Left colon (tissue), 2 donors: ENCODE measurements at regions not wholly inside any gene's neighbourhood (a gene's known extent, or its start where the extent isn't known, plus 50 kb on each side); places are given as distances from the start of the nearest gene placed in this dataset.

ENCODE experiments used
- ATAC-seq: fragments of 200-7000 bp; cut with Tn5 transposase; one replicate; pipeline ENCODE4 v1.9.1; 2020; ENCODE audit warnings: mild to moderate bottlenecking, moderate library complexity
- DNase-seq, 2 donors: peaks; one replicate each; pipeline ENCODE4 v3.0.0-alpha.2; 2020
- intact Hi-C, 2 donors: fragments of 100-400 bp; cut with DNase I in 1 of 2; cut with micrococcal nuclease in 1 of 2; formaldehyde crosslinking; loops; one replicate each; pipeline versions ENCODE4 v1.11.2 to v1.14.0; 2022; cut with DNase I, micrococcal nuclease
- donor health status: DM: no; HTN: no; CAD: no.
- donor health status: DM: yes; HTN: yes; CAD: no.

- DNase-seq = no peak
- intact Hi-C loops = no loop called here
- no peak for ATAC-seq
These were observed 370.2 kb upstream of the RAB6C start for GRCh38 chr2:129609224-129609623.

DNA sequence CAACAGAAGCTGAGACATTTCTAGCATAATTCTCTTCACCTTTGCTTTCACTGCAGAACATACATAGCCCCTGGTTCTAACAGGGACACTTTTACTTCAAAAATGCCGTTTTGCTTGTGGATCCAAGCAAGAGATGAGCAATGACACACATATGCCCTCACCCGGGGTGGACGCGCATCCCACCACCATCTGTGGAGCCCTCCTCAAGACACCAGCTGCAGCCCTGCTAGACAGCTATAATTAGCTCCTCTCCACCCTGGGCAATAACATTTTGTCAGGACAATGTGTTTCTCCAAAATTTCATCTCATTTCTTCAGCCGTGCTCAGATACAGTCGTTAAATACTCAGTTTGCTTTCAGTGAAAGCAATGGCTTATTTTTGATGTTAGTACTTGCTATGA is 368.7 kb upstream of the RAB6C start:
- intact Hi-C loops = no loop called here
- ATAC-seq (no peak), DNase-seq (no peak)

DNA sequence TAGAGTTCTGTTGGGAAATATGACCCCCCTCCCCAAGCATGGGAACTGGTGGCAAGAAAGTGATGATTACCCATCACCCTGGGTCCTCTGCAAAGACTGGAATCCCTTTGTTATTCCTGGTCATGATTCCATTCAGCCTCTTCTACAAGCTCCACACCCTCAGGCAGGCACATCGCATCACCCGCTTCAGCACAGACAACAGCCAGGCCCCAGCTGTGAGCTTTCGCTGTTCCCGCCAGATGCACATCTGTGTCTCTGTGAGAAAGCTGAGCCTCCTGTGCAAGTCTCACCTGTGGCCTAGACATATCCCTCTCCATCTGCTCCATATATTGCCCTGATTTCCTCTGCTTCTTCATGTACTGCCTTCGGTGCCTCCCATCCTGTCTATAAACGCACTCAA is 368.0 kb upstream of the RAB6C start:
- ATAC-seq (no peak), DNase-seq (no peak)
- intact Hi-C loops = no loop called here

- no peak for DNase-seq
These were observed 360.0 kb upstream of the RAB6C start for GRCh38 chr2:129619471-129619870.

GRCh38 chr2:129620411-129620810 is 359.1 kb upstream of the RAB6C start:
- intact Hi-C loops = no loop called here
- DNase-seq = no peak
- no peak for ATAC-seq

More at GRCh38 chr2:129619471-129619870, 360.0 kb upstream of the RAB6C start:
- intact Hi-C loops = no loop called here
- no peak for ATAC-seq

- DNase-seq (no peak), ATAC-seq (no peak)
- intact Hi-C loops = no loop called here
These were observed 355.7 kb upstream of the RAB6C start for GRCh38 chr2:129623783-129624182.

DNA sequence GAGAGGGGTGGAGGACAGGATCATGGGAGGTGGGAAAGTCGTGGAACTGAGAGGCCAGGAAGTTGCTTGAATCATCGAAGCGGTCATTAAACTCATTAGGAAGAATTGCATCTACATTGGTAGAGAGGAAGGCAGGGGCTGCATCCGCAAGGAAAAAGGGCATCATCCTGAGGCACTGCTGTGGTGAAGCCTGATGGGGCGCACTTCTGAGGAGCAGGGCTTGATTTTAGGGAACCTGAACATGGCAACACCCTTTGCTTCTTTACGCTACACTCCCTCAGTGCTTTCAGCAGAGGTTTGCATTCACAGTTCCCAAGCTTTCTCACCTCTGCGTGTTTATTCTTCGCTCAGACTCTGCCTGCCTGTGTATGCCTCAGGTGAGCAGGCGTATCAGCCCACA is 352.0 kb upstream of the RAB6C start:
- no peak for DNase-seq
- ATAC-seq = no peak
- intact Hi-C loops = no loop called here

DNA sequence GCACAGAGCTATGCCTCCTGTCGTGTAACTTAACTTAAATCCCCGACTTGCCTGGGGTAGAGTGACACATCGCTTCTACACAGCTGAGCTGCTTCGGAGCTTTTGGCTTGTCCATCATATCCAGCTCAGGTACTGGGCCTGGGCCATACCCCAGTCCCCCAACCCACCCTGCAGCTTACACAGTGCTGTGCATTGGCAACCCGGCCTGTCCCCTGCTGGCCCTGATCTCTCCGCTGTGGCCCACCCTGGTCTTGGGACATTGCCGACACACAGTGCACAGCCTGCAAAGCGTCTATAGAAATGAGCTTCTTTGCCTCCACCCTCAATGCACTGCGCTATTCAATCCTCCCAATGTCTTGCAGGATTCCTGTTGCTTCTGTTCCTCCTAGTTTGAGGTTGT is 342.8 kb upstream of the RAB6C start:
- DNase-seq (no peak), ATAC-seq (no peak)
- intact Hi-C loops = no loop called here

GRCh38 chr2:129641371-129641770 is 338.1 kb upstream of the RAB6C start:
- DNase-seq = no peak
- intact Hi-C loops = no loop called here
- no peak for ATAC-seq

GRCh38 chr2:129642526-129643043 is 336.9 kb upstream of the RAB6C start:
- ATAC-seq (no peak), DNase-seq (no peak)
- intact Hi-C loops = no loop called here

DNA sequence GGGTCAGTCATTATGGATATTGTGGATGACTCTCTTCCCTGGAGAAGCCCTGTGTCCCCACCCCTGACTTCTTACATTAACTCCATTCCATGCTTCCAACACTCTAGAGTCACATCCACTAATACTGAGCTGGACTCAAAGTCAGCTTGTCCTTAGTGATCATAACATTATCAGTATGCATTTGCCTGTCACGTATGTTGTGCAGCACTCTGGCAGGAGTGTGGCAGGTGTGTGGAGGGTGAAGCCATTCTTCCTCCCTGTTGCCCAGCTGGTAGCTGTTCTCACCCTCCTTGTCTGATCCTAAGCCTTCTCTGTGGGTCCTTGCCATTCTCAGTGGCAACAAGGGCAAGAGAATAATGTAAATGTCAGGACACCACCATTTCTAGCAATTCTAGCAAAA is 334.1 kb upstream of the RAB6C start:
- intact Hi-C loops = no loop called here
- ATAC-seq = no peak
- no peak for DNase-seq

DNA sequence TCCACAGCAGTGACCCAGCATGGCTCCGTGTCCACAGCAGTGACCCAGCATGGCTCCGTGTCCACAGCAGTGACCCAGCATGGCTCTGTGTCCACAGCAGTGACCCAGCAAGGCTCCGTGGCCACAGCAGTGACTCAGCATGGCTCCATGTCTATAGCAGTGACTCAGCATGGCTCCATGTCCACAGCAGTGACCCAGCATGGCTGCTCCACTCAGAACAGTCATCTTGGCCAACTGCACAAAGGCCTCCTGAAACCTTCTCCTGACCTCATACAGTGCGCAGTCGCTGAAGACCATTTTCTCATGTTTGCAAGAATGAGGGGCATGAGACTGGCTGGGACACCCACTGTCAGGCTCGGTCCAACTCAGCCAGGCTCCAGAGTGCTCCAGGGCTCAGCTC is 333.4 kb upstream of the RAB6C start:
- DNase-seq (no peak), ATAC-seq (no peak)
- intact Hi-C loops = no loop called here

GRCh38 chr2:129653246-129653645 is 326.2 kb upstream of the RAB6C start:
- DNase-seq (no peak), ATAC-seq (no peak)
- intact Hi-C loops = no loop called here

- DNase-seq (no peak), ATAC-seq (no peak)
- intact Hi-C loops = no loop called here
These were observed 325.1 kb upstream of the RAB6C start for GRCh38 chr2:129654331-129654730.

DNA sequence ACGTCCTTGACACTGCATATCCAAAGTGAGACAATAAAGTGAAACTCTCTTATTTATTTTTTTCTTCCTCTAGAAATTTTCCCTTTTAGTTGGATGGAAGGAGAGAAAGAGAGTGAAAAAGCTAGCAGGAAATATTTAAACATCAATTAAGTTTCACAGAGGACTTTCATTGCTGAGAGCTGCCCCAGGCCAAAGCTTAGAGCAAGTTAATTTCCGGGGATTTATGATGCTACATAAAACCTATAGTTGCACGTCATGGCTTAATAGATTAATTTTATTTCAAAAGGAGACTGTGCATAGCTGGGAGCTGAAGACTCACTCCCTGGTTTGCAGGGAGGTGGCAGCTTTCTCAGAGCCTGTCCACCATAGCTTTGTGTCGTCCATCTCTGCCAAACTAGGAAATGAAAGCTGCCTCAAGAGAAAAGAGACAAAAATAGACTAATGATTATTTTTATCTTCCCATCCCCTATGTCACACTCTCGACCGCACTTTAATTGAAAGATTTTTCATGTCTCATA is 323.3 kb upstream of the RAB6C start:
- DNase-seq (no peak), ATAC-seq (no peak)
- intact Hi-C loops = no loop called here

GRCh38 chr2:129658430-129658829 is 321.0 kb upstream of the RAB6C start:
- no peak for DNase-seq
- no peak for ATAC-seq
- intact Hi-C loops = no loop called here

DNA sequence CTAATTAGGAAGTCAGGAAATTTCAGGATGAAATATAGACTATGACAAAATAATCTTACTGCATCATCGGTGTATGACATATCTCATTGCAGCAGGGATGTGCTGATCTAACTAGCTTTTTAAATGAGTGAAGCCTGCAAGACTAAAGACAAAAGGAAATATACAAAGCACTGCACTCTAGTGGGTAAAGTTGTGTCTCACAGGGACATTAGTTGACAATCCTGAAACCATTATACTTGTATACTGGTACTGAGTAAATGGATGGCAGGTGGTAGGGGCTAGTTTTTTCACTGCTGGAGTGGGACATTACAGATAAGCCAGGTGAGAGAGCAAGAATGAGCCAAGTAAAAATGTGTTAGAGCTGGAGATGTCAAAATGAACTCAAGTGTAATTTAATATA is 317.5 kb upstream of the RAB6C start:
- no peak for ATAC-seq
- no peak for DNase-seq
- intact Hi-C loops = no loop called here

- ATAC-seq = no peak
- intact Hi-C loops = no loop called here
- DNase-seq = no peak
These were observed 311.9 kb upstream of the RAB6C start for GRCh38 chr2:129667577-129667976.

DNA sequence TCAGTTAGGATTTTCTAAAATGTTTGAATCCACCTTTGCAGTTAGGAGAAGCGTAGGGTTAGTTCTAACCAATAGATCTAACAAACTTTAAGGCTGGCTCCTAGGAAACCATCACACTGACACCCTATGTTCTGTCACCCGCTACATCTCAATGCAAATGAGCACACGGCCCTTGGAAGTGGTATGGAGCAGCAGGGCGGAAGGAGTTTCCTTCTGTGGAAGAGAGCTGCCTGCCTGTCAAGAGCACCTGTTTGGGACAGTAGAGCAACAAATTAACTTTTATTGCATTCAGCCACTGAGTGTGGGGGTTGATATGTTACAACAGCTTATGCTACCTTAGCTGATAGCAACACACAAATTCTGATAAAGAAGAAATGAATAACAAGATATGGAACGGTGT is 306.9 kb upstream of the RAB6C start:
- intact Hi-C loops = no loop called here
- DNase-seq = no peak
- no peak for ATAC-seq

GRCh38 chr2:129673234-129673633 is 306.2 kb upstream of the RAB6C start:
- ATAC-seq (no peak), DNase-seq (no peak)
- intact Hi-C loops = no loop called here

GRCh38 chr2:129673847-129674711 is 305.4 kb upstream of the RAB6C start:
- ATAC-seq (no peak), DNase-seq (no peak)
- intact Hi-C loops = no loop called here
